Natural killer cell (primary cell): ENCODE measurements at regions not wholly inside any gene's neighbourhood (a gene's known extent, or its start where the extent isn't known, plus 50 kb on each side); places are given as distances from the start of the nearest gene placed in this dataset.

Experiments used
- ATAC-seq, 3 donors: fragments of 150-1000 bp in 2 of 3; fragments of 200-7000 bp in 1 of 3; cut with Tn5 transposase; 1 replicate in 1 of 3; 2 replicates in 2 of 3; pipeline ENCODE4 v1.10.0; 2021; ENCODE audit warnings: mild to moderate bottlenecking in 2 of 3, moderate library complexity in 2 of 3
- DNase-seq, 2 donors: peaks; one replicate each; pipeline versions ENCODE4 v3.0.0 to v3.0.0-alpha.2; 2013 to 2021; ENCODE audit warnings: mixed read lengths in 1 of 2
- H3K27ac ChIP-seq: one replicate; pipeline ENCODE4 v1.5.1; 2013; ENCODE audit warnings: mild to moderate bottlenecking, low read length
- H3K27me3 ChIP-seq: one replicate; pipeline ENCODE4 v1.6.1; 2013; ENCODE audit warnings: low read length; ENCODE audit not compliant: control insufficient read depth, insufficient read depth
- H3K36me3 ChIP-seq: one replicate; pipeline ENCODE4 v1.6.1; 2013; ENCODE audit warnings: low read length; ENCODE audit not compliant: control insufficient read depth, insufficient read depth
- H3K4me1 ChIP-seq: one replicate; pipeline ENCODE4 v1.6.1; 2013; ENCODE audit warnings: low read length; ENCODE audit not compliant: control insufficient read depth, insufficient read depth
- H3K4me3 ChIP-seq: one replicate; pipeline ENCODE4 v1.5.1; 2013; ENCODE audit warnings: low read length
- H3K9me3 ChIP-seq: one replicate; pipeline ENCODE4 v1.6.1; 2013; ENCODE audit warnings: low read length; ENCODE audit not compliant: control insufficient read depth, insufficient read depth
- H3K27ac Mint-ChIP-seq, 2 donors: one replicate each; pipeline ENCODE4 v1.8.0; 2022; ENCODE audit warnings: mild to moderate bottlenecking in 2 of 2, mixed read lengths in 2 of 2, moderate library complexity in 1 of 2
- H3K27me3 Mint-ChIP-seq, 2 donors: one replicate each; pipeline ENCODE4 v1.8.0; 2022; ENCODE audit warnings: low read depth in 2 of 2, mixed read lengths in 2 of 2
- H3K36me3 Mint-ChIP-seq: one replicate; pipeline ENCODE4 v1.8.0; 2022; ENCODE audit warnings: mixed read lengths
- H3K4me1 Mint-ChIP-seq, 2 donors: one replicate each; pipeline ENCODE4 v1.8.0; 2022; ENCODE audit warnings: mixed read lengths in 2 of 2
- H3K4me3 Mint-ChIP-seq: one replicate; pipeline ENCODE4 v1.8.0; 2022; ENCODE audit warnings: mild to moderate bottlenecking, moderate library complexity, mixed read lengths
- H3K9me3 Mint-ChIP-seq, 2 donors: one replicate each; pipeline ENCODE4 v1.8.0; 2022; ENCODE audit warnings: mixed read lengths in 2 of 2
- WGBS: methylation state at CpG from one replicate; pipeline ENCODE4 v1.1.7; 2013; ENCODE audit warnings: missing lambda C conversion rate; ENCODE audit not compliant: insufficient coverage; 5-methylcytosine and 5-hydroxymethylcytosine counted together
- intact Hi-C: fragments of 100-400 bp; cut with micrococcal nuclease; formaldehyde crosslinking; loops from one replicate; pipeline ENCODE4 v1.14.2; 2022
- TF ChIP-seq, protein P1 (sequence below): fragments of 200-600 bp; IDR thresholded peaks from one replicate; pipeline ENCODE4 v1.8.0; 2022; ENCODE audit warnings: antibody characterized with exemption

DNA sequence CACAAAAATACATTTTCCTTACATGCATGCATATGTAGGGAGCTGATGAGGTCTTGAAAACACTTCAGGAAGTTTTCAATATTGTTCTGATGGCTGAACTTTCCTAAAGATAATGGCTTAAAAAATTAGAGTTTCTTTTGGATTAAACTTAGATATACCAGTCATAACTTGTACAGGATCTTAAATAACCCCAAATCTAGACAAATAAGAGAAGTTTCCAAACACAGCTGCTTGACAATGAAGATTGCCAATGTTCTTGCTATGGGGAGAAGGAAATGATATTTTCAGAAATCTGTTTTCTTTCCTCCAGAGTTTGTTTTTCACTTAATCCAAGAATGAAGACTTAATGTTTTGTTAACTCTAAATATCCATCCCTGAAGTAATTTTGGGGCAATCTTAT lies 54.6 kb upstream of the SPTBN1 start:
- Mint-ChIP-seq H3K27me3 (peaks cover 5 to 7% of the 10 kb centered on the region in 2 donors), H3K36me3 (no peaks in the 10 kb centered on the region), H3K4me1 (peaks cover 0 to 8% of the 10 kb centered on the region in 2 donors), H3K27ac (no peak overlapping the region), H3K4me3 (no peak overlapping the region), H3K9me3 (no peaks in the 10 kb centered on the region)
- Histone ChIP-seq H3K27me3 (no peaks in the 10 kb centered on the region), H3K4me1 (no peaks in the 10 kb centered on the region), H3K27ac (no peak overlapping the region), H3K4me3 (no peak overlapping the region), H3K36me3 (no peaks in the 10 kb centered on the region), H3K9me3 (no peaks in the 10 kb centered on the region)
- no peak for DNase-seq
- intact Hi-C loops = no loop called here
- TF ChIP-seq, protein P1, sequence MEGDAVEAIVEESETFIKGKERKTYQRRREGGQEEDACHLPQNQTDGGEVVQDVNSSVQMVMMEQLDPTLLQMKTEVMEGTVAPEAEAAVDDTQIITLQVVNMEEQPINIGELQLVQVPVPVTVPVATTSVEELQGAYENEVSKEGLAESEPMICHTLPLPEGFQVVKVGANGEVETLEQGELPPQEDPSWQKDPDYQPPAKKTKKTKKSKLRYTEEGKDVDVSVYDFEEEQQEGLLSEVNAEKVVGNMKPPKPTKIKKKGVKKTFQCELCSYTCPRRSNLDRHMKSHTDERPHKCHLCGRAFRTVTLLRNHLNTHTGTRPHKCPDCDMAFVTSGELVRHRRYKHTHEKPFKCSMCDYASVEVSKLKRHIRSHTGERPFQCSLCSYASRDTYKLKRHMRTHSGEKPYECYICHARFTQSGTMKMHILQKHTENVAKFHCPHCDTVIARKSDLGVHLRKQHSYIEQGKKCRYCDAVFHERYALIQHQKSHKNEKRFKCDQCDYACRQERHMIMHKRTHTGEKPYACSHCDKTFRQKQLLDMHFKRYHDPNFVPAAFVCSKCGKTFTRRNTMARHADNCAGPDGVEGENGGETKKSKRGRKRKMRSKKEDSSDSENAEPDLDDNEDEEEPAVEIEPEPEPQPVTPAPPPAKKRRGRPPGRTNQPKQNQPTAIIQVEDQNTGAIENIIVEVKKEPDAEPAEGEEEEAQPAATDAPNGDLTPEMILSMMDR = no peak
- ATAC-seq = no peak

DNA sequence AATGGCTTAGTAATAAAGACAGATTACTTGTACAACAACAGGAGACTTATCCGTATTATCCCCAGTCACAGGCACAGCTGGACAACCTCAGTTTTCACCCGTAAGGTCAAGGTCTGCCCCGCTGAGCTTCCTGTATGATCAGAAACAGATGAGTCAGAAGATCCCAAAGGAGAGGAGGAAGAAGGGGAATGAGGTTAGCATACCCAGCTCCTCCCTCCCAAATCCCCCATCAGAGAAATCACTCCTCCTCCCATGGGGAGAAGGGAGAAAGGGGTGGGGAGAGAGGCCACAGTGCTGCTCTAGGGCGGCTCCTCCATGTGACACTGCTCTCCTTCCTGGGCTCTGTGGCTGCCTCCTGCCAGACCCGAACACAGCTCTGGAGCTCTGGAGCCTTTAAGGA lies 53.8 kb upstream of the SPTBN1 start:
- Histone ChIP-seq H3K27ac (no peak overlapping the region), H3K4me1 (no peaks in the 10 kb centered on the region), H3K4me3 (no peak overlapping the region), H3K9me3 (no peaks in the 10 kb centered on the region), H3K36me3 (no peaks in the 10 kb centered on the region), H3K27me3 (no peaks in the 10 kb centered on the region)
- ATAC-seq (no peak), DNase-seq (no peak)
- Mint-ChIP-seq H3K4me1 (peaks cover 0 to 8% of the 10 kb centered on the region in 2 donors), H3K36me3 (no peaks in the 10 kb centered on the region), H3K27ac (no peak overlapping the region), H3K9me3 (no peaks in the 10 kb centered on the region), H3K4me3 (no peak overlapping the region), H3K27me3 (peaks cover 8 to 9% of the 10 kb centered on the region in 2 donors)
- TF ChIP-seq, protein P1 = no peak
- 80% methylated on average over 2 of the region's 5 CpGs for WGBS
- intact Hi-C loops = no loop called here

DNA sequence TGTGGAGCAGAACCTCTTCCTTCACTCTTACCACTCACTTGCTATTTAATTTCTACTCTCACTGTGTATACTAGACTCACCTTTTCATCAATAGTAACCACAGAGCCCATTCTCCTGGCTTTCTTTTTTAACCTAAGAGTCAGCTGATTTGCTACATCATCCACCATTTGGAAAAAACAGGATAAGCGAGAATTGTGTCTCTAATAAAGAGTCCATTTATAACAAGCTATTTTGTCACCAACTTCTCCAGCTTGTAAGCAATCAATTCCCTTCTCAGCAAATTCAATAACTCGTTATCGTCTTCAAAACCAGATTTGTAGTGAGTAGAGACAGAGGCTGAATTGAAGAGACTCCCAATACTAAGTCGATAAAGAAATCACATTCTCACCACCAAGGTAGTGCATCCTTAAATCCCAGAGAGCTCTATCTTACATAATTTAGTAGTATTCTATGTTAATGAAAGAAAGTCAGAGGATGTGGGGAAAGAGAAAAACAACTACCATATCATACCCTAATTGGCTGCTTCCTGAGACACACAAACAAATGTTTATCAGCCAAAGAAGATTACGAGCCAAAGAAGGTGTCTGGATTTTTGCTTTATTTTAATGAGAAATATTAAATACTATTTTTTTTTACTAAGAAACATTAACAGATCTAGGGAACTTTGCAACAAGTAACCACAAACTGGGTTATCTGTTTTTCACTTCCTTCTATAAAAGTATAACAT lies 52.5 kb upstream of the SPTBN1 start:
- no peak overlapping the region for H3K27ac Mint-ChIP-seq
- intact Hi-C loops = no loop called here
- peaks cover 0 to 8% of the 10 kb centered on the region in 2 donors for H3K4me1 Mint-ChIP-seq

More for the DNA sequence above, 52.5 kb upstream of the SPTBN1 start:
- DNase-seq (no peak), ATAC-seq (no peak)
- H3K4me1 ChIP-seq = no peaks in the 10 kb centered on the region
- WGBS = 92% methylated on average over 1 of the region's 5 CpGs
- H3K9me3 Mint-ChIP-seq = no peaks in the 10 kb centered on the region
- H3K36me3 ChIP-seq = no peaks in the 10 kb centered on the region
- H3K4me3 ChIP-seq = no peak overlapping the region
- H3K4me3 Mint-ChIP-seq = no peak overlapping the region
- H3K27me3 ChIP-seq = no peaks in the 10 kb centered on the region
- no peak overlapping the region for H3K27ac ChIP-seq
- no peaks in the 10 kb centered on the region for H3K36me3 Mint-ChIP-seq
- peaks cover 13 to 21% of the 10 kb centered on the region in 2 donors for H3K27me3 Mint-ChIP-seq
- no peaks in the 10 kb centered on the region for H3K9me3 ChIP-seq
- TF ChIP-seq, protein P1 = no peak
